CD4-positive, alpha-beta T cell treated with Interleukin-12 subunit alpha and Interleukin-12 subunit beta, for 1 hour (primary cell): ENCODE measurements at regions not wholly inside any gene's neighbourhood (a gene's known extent, or its start where the extent isn't known, plus 50 kb on each side); places are given as distances from the start of the nearest gene placed in this dataset.
"Not testable (repeated sequence)": the region's sequence is repeated elsewhere in the genome, so short reads cannot be mapped to it uniquely, and the experiment has no call there.

Experiments used
- DNase-seq: peaks from one replicate; pipeline ENCODE4 v3.0.0-alpha.2; 2020

DNA sequence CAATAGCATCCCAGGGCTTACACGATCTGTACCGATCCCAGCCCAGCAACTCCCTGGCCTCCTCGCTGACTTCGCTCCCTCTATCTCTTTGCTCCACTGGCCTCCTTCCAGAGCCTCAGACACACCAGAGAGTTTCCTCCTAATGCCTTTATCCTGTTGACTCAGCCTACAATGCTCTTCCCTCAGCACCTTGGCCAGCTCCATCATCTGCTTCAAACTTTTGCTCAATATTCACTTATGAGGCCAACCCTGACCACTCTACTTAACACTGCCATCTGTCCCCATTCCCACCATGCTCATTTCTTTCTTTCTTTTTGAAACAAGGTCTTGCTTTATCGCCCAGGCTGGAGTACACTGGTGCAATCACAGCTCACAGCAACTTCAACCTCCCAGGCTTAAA, 180.9 kb downstream of the CEP170 start:
- DNase-seq, result not testable (repeated sequence)

DNA sequence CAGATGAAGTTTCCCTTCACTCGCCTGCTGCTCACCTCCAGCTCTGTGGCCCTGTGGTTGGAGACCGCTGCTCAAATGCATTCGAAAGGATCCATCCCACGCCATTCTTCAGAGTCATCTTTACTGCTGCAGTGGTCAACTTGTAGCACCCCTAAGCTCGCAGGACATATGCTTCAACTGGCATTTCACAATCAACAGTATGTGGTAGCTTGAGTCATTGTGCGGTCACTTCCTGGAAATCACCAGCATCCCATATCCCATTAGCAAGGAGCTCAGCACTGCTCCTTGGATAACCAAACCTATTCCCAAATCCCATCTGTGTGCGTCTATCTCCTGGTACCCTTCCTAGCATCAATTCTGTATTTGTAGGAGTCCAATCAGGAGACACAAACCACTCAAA, 188.0 kb downstream of the CEP170 start:
- not testable (repeated sequence) for DNase-seq

DNA sequence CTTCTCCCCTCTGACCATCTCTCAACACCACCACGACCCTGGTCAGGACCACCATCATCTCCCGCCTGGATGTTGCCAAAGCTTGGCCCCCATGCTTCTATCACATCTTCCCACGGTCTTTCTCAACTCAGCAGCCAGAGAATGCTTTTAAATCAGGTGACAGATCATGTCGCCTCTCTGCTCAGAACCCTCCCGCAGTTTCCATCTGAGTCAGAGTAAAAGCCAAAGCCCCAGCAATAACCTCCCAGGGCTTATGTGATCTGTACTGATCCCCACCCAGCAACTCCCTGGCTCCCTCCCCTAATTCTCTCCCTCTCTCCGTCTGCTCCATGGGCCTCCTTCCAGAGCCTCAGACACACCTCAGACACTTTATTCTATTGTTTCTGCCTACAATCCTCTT, 193.1 kb downstream of the CEP170 start:
- not testable (repeated sequence) for DNase-seq

DNA sequence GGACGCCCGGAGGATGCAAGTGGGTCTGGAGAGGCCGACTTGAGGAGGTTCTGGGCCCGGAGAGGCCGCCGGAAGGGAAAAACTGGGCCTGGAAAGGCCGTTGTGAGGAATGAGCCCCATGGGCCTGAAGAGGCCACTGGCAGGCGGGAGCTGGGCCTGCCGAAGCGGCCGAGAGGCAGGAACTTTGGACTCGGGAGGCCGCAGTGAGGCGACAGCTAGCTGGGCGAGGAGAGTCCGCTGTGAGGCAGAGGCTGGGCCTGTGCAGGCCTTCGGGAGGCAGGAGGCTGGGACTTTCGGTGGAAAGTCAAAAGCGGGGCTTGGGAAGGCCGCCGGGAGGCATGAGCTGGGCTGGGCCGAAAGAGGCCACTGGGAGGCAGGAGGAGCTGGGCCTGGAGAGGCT, 199.6 kb downstream of the CEP170 start:
- DNase-seq, result not testable (repeated sequence)

DNA sequence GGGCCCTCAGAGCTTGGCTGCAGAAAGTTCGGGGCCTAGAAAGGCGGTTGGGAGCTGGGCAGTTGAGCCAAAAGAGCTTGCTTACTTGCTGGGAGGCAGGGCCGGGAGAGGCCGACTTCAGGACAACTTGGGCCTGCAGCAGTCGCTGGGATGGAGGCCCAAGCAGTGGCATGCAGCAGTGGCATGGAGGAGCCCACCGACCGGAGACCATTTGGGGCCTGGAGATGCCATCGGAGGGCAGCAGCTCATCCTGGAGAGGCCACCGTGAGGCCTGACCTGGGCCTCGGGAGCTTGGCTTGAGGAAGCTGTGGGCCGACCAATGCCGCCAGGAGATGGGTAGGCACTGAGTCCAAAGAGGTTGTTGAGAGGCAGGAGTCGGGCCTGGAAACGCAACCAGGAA, 200.0 kb downstream of the CEP170 start:
- not testable (repeated sequence) for DNase-seq

DNA sequence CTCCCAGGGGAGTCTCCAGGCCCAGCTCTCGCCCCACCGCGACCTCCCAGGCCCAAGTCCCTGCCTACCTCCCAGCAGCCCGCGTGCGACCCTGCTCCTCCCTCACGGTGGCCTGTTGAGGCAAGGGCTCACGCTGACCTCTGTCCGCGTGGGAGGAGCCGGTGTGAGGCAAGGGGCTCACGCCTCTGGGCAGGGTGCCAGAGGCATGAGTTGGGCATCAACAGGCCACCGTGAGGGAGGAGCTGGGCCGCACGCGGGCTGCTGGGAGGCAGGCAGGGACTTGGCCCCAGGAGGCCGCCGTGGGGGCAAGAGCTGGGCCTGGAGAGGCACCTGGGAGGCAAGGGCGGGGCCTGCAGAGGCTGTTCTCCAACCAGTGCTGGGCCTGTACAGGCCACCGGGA, 200.4 kb downstream of the CEP170 start:
- DNase-seq, result not testable (repeated sequence)

DNA sequence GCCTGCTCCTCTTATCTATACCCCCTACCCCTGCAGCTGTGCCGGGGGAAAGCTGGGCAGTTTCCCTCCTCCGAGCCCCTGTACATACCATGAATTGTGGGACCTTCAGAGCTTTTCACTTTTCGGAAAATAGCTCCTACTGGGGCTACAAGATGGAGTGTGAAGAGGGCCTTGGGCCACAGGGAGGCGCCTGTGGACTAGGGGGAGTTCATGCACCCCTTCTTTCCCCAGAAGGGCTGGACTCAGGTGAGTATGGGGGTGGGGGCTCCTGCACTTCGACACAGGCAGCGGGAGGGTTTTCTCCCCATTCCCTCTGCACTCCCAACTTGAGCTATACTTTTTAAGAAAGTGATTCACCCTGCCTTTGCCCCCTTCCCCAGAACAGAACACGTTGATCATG, 202.0 kb downstream of the CEP170 start:
- DNase-seq, result not testable (repeated sequence)

DNA sequence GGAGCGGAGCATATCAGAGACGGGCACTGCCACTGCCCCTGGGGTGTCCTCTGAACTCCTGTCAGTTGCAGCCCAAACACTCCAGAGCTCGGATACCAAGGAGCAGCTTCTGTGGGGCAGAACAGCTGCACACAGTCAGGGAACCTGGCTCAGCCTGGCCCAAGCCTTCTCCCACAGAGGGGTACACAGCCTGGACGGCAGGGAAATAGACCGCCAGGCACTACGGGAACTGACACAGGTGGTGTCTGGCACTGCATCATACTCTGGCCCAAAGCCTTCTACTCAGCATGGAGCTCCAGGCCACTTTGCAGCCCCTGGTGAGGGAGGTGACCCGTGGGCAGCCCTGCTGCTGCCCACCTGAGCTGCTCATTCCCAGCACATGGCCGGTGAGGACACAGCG, 204.5 kb downstream of the CEP170 start:
- not testable (repeated sequence) for DNase-seq

DNA sequence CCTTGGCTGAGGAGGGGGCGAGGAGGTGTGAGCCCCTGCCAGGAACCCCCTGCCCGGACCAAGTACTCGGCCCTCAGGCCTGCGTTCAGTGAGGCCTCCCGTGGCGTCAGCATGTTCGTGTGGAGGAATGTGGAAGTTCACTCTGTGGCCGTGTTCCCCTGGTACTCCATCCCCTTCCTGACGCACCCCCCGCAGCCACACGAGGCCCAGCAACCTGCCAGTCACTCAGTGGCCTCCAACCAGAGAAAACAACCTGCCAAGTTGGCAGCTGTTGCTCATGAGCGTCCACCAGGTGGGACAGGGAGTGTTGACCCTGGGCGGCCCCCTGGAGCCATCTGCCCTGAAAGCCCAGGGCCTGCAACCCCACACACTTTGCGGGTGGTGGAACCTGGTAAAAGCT, 205.4 kb downstream of the CEP170 start:
- DNase-seq, result not testable (repeated sequence)

DNA sequence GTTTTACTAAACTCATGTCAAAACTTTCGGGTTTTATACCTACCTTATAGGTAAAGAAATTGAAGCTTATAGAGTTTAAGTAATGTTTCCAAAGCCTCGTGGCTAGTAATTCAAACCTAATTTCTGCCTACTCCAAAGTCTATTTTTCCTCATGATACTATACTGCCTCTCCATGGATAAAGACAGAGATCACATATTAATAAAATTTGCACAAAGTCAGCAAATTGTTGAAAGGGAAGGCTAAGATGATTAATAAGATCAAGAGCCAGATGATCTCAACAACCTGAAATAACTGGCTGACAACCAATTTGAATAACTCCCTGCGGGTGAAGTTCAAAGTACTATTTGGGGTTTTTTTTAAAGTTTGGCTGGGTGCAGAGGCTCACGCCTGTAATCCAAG, 233.7 kb downstream of the CEP170 start:
- DNase-seq, result not testable (repeated sequence)

DNA sequence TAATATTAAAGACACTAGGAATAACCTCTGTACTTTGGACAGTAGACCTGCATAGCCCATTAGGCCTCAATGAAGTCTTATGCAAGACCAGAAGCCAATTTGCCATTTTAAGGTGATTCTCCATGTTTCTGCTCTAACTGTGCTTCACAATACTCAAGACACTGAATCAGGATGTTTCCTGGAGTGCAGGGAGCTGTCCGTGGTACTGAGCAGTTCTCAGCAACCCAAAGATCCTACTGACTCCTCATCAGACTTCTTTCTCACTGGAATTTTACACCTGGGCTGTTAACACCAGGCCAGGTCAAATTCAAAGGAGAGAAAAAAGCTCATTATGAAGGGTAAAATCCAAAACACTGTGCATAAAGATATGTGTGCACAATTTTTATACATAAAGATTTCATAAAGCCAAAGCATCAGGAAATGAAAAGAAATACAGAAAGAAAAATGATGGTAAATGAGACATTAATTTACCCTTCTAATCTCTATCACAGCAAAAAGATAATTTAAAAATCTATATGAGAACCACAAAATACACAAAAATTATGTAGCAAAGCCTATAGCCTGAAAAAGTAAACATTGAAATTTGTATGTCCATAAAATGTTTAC, 235.9 kb downstream of the CEP170 start:
- peak; percentile 16 for DNase-seq

DNA sequence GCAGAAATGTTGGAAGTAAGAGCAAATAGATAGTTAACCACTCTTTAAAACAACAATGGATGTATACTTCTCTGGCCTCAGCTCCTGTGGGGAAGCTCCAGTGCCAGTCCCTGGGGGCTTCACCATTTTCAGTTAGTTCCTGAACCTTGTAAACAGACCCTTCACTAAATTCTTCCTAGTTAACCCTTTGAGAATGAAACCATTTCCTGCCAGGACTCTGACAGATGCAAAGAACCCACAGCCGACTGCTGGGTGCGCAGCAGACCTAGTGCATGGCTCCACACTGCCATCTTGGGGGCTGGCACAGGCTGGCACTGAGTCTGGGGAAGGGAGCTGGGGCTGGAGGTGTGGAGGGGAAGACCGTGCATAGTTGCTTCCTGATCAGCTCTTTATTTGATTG, 244.4 kb downstream of the CEP170 start:
- DNase-seq, result not testable (repeated sequence)

DNA sequence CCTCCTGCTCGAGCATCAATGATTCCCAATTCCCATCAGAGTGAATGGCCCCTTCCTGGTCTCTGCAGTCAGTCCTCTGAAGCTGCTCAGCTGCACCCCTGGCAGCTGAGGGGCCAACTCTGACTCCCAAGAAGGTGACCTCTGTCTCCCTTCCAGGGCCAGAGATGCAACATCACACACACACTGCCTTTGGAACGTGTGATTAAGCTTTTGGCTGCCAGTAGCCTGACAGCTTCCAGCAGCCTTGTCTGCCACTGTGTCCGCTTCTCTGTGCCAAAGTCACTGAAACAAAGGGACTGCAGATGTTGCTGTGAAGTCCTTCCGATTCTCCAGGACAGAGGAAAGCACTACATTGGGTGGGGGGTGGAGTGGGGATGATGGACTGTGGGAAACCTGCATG, 254.1 kb downstream of the CEP170 start:
- DNase-seq, result not testable (repeated sequence)

DNA sequence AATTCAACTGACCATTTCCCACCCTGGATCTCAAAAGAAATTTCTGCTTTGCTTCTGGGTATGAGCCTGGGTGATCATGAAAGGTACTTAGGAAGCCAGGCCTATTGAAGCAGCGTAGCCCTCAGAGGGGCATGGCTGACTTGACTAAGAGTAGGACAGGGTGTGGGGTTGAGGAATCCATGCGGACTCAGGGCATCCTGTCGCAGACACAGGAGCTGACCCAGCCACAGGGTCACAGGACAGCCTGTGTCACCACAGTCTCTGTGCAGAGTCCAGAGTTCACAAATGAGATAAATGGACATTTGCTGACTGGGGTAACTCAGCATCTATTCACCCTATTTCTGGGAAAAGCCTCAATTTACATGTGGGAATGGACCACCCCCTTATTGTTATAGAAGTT, 262.3 kb downstream of the CEP170 start:
- not testable (repeated sequence) for DNase-seq

DNA sequence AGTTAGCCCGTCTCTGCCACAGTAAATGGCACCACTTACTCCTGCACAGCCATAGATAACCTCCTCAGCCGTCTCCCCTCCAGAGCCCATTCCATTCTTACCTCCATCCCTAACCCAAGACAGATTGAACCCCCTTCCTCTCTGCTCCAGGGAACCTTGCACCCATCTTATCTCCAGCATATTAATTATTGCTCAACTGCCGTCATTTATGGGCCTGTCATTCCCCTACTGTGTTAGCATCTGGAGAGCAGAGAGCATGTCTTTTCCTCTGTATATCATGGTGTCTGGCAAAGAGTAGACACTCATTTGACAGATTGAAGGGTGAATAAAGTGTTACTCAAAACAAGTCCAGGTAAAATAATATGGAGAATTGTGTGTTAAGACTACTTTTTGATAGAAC, 270.0 kb downstream of the CEP170 start:
- not testable (repeated sequence) for DNase-seq

DNA sequence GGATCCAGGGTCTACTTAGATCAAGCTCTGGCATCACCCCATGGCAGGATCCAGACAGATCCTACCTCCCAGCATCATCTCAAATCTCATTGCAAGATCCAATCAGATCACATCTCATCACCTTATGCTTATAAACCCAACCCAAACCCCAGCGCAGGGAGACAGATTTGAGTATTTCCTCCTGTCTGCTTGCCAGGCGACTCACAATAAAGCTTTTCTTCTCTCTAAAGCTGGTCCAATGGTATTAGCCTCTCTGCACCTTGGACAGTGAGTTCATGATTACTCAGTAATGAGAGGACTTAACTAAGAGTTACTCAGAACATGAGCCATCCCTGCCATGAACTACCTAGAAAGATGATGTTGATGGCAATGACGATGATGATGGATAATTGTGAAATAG, 281.7 kb downstream of the CEP170 start:
- not testable (repeated sequence) for DNase-seq

DNA sequence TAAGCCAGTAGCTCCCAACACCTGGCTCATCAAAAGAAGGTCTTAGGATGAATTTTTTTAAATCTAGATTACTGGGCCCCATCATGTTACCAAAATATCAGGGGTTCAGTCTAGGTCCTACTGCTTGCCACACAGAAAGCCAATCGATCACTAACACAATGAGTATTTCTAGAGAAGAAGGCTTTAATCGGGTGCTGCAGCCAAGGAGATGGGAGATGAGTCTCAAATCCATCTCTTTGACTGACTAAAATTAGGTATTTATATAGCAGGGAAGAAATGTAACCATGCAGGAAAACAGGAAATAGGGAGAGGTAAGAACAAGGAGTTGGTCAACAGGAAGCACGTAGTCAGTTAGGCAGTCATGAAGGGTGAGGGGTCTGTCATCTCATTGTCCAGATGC, 288.2 kb downstream of the CEP170 start:
- DNase-seq, result no peak

DNA sequence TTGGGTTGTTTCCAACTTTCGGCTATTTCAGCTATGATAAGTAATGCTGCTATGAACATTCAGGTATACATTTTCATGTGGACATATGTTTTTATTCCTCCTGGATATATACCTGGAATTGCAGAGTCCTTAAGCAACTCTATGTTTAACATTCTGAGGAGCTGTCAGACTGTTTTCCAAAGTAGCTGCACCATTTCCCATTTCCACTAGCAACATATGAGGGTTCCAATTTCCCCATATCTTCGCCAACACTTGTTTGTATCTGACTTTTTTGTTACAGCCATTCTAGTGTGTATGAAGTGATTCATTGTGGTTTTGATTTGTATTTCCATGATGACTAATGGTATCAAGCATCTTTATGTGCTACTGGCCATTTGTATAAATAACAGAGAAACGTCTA, 295.7 kb downstream of the CEP170 start:
- DNase-seq, result not testable (repeated sequence)

DNA sequence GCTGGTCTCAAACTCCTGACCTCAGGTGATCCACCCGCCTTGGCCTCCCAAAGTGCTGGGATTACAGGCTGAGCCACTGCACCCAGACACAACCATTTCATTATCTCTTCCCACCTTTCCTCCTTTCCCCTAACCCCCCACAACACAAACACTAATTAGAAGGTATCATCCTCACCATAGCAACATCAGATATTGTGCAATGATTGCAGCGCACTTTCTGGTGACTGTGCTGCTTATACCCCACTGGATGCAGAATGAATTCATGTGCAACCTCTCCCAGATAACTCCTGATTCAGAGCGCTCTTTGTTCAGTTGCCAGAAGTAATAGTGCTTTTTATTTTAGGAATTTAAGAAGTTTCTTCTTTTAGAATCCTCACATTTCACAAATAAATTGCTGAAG, 300.1 kb downstream of the CEP170 start:
- not testable (repeated sequence) for DNase-seq

DNA sequence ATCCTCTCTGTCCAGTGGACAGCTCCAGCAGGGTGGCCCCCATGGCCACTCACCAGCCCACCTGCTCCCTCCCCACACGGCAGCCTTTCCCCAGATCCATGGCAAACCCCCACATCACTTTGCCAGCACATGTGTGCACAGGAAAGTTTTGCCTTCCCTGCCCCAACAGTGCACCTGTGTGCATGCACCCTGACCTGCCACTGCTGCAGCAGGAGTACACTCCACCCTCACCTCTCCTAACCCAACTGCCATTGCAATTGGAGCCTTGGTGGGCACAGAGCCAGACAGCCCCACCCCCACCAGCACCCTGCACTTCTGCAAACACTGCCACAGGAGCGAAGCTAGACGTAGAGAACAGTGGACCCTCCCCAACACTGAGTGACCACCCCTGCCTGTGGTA, 308.9 kb downstream of the CEP170 start:
- no peak for DNase-seq

DNA sequence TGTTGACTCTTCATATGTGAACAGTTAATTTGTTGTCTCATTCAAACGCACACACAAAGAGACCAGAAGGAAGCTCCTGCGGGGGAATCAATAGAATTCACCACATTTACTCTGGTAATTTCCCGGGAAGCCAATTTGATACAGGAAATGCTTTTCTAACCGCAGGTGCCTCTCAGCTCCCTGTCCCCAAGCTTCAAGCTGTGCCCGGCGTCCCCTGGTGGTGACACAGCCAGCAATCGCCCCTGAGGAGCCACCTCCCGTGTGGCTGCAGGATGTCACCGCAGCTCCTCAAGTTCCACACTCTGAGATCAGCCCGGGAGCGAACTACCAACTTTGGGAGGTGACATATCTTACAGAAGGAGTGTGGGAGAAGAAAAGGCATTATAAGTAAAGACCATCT, 318.4 kb downstream of the CEP170 start:
- DNase-seq, result not testable (repeated sequence)

DNA sequence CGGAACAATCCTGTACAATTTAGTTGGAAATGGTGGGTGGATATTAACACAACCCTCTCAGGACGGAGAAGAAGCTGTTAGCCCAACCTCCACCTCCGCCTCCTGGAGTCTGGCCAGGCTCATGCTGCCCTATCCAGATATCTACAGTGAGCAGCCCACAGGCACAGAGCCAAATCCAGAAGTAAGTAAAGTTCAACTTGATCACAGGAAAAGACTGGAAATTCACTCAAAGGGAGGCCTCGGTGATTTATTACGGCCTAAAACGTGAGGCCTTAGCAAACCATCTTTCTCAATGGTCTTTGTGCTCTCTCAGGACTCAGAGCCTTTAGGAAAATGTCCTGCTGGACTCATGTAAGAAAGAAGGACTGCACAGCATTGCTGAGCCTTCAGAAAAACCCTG, 330.4 kb downstream of the CEP170 start:
- DNase-seq, result not testable (repeated sequence)

DNA sequence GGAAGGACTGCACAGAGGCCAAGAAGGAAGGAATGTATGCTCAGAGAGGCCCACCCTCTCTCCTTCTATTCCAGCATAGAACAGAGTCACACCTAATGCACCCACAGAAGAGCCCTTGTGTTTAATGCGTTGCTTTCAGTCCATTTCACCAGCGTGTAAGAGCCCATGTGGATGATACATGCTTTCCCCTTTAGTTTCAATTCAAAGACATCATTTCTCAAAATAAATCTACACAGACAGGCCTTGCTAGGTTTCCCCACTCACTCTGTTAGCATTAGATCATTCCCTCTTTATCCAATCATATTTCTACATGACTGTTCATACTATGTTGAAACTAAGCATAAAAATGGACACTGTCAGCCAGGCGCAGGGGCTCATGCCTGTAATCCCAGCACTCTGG, 331.5 kb downstream of the CEP170 start:
- not testable (repeated sequence) for DNase-seq

DNA sequence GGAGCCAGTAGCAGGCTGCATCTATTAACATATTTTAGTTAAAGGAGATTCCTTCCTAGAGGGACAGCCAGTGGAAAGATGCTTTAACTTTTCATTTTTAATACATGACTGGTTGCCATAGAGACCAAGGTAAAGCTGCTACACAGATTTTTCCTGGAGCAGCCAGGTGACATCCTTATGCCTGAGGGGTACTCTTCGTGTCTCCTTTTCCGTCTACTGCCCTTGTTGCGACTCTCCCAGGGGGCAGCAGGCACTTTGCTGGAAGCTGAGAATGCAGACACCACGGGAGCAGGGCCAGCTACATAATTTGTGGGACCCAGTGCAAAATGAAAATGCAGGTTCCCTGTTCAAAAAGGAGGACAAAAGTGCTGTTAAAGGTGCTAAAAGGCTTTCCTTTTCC, 340.4 kb downstream of the CEP170 start:
- DNase-seq, result not testable (repeated sequence)

DNA sequence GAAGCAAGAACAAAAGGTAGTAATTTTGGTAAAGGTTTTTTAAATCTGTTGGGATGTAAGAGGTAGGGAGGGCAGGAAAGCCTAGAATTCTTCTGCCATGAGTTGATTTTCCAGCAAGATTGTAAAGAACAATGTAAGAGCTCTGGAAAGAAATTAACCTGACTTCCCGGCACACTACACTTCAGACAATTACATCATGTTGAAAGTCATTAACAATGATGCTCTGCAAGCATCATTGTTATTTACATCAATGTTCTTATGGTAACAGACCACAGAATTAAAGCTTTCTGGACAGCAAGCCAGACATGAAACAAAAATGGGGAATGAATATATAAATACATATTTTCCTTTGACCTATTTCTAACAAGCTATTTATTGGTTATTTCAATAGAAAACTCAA, 342.2 kb downstream of the CEP170 start:
- not testable (repeated sequence) for DNase-seq
